SJSA1 (cell line): ENCODE measurements at regions not wholly inside any gene's neighbourhood (a gene's known extent, or its start where the extent isn't known, plus 50 kb on each side); places are given as distances from the start of the nearest gene placed in this dataset.
"Not testable (repeated sequence)": the region's sequence is repeated elsewhere in the genome, so short reads cannot be mapped to it uniquely, and the experiment has no call there.

ENCODE experiments used
- DNase-seq, 2 experiments: peaks; one replicate each; pipeline ENCODE4 v3.0.0-alpha.2; 2015 to 2020; ENCODE audit warnings: low spot score in 2 of 2, low read depth in 1 of 2
- H3K27ac ChIP-seq: fragments of 250-450 bp; sonication (Bioruptor Pico); 2 replicates; pipeline ENCODE4 v1.5.1; 2020; ENCODE audit warnings: mild to moderate bottlenecking, moderate library complexity
- H3K27me3 ChIP-seq: fragments of 250-450 bp; sonication (Bioruptor Pico); replicated peaks from 2 replicates; pipeline ENCODE4 v1.5.1; 2020; ENCODE audit warnings: mild to moderate bottlenecking, moderate library complexity
- H3K36me3 ChIP-seq: fragments of 250-450 bp; sonication (Bioruptor Pico); 2 replicates; pipeline ENCODE4 v1.5.1; 2020; ENCODE audit warnings: mild to moderate bottlenecking
- H3K4me1 ChIP-seq: fragments of 250-450 bp; sonication (Bioruptor Pico); replicated peaks from 2 replicates; pipeline ENCODE4 v1.6.1; 2021; ENCODE audit warnings: mild to moderate bottlenecking
- H3K4me3 ChIP-seq: fragments of 250-450 bp; sonication (Bioruptor Pico); 2 replicates; pipeline ENCODE4 v1.5.1; 2020; ENCODE audit warnings: mild to moderate bottlenecking
- H3K9me3 ChIP-seq: fragments of 250-450 bp; sonication (Bioruptor Pico); replicated peaks from 2 replicates; pipeline ENCODE4 v1.5.1; 2020; ENCODE audit warnings: mild to moderate bottlenecking

DNA sequence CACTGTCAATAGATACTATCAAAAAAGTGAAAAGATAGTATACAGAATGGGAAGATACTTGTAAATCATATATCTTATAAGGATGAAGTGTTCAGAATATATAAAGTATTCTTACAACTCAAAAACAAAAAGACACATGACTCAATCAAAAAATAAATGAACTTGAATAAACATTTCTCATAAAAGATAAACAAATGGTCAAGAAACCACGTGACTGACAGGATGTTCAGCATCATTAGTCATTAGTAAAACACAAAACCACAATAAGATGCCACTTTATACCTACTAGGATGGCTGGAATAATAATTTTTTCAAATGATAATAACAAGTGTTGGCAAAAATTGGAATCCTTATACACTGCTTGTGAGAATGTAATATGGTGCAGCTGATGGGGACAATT, 729.1 kb upstream of the HS3ST5 start:
- DNase-seq, result no peak
- H3K27me3 ChIP-seq, result no peaks in the 10 kb centered on the region
- H3K36me3 ChIP-seq, result no peaks in the 10 kb centered on the region
- no peaks in the 10 kb centered on the region for H3K9me3 ChIP-seq
- H3K27ac ChIP-seq, result no peak overlapping the region
- no peak overlapping the region for H3K4me3 ChIP-seq
- no peaks in the 10 kb centered on the region for H3K4me1 ChIP-seq

DNA sequence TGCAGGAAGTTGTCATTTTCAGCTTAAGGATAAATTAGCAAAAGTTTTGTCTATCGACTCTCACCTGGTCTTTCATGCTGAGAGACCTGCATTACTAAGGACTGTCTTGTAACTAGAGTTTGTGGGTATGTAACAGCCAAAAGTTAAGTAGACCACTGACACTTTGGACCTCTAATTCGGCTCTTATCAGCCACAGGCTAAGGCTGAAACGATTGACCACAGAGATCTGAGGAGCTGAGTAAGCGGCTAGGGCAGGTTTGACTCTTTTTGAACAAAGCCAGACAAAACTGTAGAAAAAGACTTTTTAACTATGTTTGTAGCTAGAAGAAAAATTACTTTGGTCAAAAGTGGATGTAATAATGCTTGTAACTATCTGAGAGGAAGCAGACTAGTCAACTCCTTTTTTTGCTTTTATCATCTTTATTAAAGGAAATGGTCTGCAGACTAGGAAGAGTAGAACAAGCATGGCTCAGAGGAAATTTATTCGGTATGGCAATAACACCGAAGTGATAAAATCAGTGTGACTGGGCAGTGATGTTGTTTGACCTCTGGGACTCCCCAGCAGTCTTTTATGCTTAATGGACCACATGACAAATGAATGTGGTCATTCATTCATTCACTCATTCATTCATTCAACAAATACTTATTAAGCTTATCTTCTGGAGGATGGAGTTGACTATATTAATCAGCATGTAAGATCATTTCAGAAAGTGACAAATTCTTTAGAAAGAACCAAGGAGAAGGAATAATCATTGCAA, 725.0 kb upstream of the HS3ST5 start:
- DNase-seq, result no peak
- no peak overlapping the region for H3K4me3 ChIP-seq
- H3K27ac ChIP-seq, result no peak overlapping the region

DNA sequence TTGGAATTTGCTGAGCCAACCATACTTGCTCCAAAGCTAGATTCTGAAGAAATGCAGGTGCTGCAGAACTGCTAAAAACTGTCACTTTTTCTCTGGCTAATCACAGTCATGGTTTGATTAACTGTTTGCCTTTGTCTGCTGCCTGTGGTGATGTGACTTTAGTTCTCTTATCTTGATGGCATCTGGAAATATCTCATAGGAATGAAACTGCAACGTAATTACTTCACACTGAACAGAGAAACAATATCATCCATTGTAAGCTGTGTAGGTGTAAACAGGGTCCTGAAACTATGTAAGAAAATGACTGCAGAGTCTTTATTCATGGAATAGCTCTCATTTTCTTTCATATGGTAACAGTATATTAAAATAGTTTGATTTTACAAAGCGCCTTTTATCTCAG, 721.9 kb upstream of the HS3ST5 start:
- no peaks in the 10 kb centered on the region for H3K4me1 ChIP-seq
- DNase-seq, result no peak
- H3K27ac ChIP-seq, result no peak overlapping the region
- H3K4me3 ChIP-seq, result no peak overlapping the region
- no peaks in the 10 kb centered on the region for H3K27me3 ChIP-seq
- no peaks in the 10 kb centered on the region for H3K36me3 ChIP-seq
- H3K9me3 ChIP-seq, result no peaks in the 10 kb centered on the region

More for the DNA sequence above, 725.0 kb upstream of the HS3ST5 start:
- H3K27me3 ChIP-seq, result no peaks in the 10 kb centered on the region
- H3K9me3 ChIP-seq, result no peaks in the 10 kb centered on the region
- H3K36me3 ChIP-seq, result no peaks in the 10 kb centered on the region
- H3K4me1 ChIP-seq, result no peaks in the 10 kb centered on the region

DNA sequence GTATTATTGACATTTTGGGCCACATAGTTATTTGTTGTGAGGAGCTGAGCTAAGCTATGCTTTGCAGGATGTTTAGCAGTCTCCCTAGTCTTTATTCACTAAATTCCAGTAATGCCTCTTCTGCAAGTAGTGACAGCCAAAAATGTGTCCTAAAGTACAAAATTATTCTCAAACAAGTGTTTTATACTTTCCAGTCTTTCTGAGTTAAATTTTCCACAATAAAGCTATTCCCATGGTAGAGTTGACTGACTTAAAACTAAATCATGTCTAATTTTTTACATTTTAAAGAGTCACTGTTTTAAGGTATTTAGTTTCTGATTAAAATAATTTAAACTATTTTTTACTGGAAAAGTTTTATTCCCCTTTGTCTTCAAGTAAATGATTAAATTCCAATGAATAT, 717.8 kb upstream of the HS3ST5 start:
- Histone ChIP-seq H3K27me3 (no peaks in the 10 kb centered on the region), H3K4me1 (no peaks in the 10 kb centered on the region), H3K27ac (no peak overlapping the region), H3K36me3 (no peaks in the 10 kb centered on the region), H3K9me3 (no peaks in the 10 kb centered on the region), H3K4me3 (no peak overlapping the region)
- no peak for DNase-seq

DNA sequence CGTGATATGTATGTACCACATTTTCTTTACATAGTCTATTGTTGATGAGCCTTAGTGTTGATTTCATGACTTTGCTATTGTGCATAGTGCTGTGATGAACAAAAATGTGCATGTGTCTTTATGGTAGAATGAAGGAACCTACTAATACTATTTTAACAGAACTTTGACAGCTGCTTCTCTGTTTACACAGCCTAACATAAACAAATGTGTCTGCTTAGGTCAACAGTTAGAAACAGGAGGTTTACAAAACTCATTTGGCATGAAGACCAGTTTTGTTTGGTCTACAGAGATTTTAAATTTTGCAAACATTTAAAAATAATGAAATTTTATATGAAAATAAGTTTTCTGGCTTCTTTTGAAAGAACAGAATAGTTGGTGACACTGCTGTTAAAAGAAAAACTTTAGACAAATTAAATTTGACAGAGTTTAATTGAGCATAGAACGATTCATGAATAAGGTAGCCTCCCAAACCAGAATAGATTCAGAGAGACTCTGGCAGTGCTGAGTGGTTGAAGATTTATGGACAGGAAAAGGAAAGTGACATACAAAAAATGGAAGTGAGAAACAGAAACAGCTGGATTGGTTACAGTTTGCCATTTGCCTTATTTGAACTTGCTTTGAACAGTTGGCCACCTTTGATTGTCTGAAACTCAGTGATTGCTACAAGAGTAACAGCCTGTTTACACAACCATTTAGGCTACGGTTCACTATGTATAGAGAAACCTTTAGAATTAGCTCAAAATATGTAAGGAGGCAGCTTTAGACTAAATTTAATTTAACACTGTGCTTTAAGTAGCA, 715.8 kb upstream of the HS3ST5 start:
- Histone ChIP-seq H3K4me3 (no peak overlapping the region), H3K36me3 (no peaks in the 10 kb centered on the region), H3K4me1 (no peaks in the 10 kb centered on the region), H3K27me3 (no peaks in the 10 kb centered on the region), H3K9me3 (no peaks in the 10 kb centered on the region), H3K27ac (no peak overlapping the region)
- DNase-seq, result no peak

DNA sequence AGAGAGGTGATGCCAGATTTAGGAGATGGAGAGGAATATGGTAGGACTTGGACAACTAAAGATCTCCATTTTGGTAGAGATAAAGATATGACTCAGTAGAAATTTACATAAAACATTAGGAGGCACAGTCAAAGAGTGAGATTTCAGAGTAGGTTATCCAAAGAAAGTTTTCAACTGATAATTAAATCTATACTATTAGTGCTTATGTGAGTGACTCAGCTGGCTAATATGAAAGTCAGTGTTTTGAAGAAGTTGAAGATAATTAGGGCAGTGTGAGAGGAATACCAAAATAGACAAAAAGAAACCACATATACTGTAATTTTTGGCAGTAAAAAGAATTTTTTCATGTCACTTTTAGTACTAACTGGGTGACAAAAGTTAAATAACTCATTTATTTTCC, 712.8 kb upstream of the HS3ST5 start:
- no peaks in the 10 kb centered on the region for H3K4me1 ChIP-seq
- DNase-seq, result no peak
- no peaks in the 10 kb centered on the region for H3K9me3 ChIP-seq
- H3K27me3 ChIP-seq, result no peaks in the 10 kb centered on the region
- H3K27ac ChIP-seq, result no peak overlapping the region
- no peaks in the 10 kb centered on the region for H3K36me3 ChIP-seq
- no peak overlapping the region for H3K4me3 ChIP-seq

DNA sequence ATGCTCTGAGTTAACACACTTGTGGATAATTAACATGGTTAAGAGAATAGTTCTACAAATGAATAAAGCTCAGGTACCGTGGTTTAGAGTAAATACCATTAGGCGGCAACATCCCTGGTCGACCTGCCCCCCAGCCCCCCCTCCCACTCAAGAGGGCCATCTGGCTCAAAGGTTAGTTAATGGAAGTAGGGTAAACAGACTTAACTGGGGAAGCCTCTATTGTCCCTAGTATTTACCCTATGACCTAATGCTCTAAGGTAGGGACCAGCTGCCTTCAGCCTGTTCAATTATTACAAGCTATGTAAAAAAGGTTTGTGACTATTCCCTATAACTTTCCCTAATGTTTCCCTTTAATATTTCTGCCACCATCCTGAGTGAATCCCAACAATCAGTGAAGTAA, 711.4 kb upstream of the HS3ST5 start:
- not testable (repeated sequence) for H3K36me3 ChIP-seq, H3K9me3 ChIP-seq, H3K4me3 ChIP-seq, H3K4me1 ChIP-seq, H3K27ac ChIP-seq, H3K27me3 ChIP-seq, DNase-seq

DNA sequence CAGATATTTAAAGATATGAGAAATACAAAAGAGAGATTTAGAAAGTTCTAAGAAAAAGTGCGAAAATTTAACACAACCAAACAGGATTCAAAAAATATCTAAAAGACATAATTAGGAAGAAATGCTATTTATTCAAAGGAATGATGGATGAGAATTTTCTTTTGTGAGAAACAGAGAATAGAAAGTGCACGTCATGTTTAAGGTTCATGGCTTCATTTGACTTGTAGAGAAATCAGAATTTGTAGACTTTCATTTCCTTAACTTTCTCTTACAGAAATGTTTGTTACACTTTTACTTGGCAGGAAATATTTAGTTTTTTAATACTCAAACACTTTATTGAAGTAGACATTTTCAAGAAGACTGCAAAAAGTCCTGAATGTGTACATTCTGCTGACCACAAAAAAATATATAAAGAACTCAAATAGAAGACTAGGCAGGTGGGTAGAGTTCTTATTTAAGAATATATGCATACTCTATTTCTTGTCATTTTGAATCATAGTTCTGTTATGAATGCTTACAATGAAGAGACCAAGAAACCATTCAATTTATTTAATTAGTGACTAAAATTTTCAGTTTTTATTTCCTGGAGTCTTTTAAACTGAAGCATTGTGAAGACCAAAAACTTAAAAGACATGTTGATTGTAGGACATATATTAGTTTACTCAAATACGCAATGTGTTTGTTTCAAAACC, 710.5 kb upstream of the HS3ST5 start:
- no peak overlapping the region for H3K27ac ChIP-seq
- H3K9me3 ChIP-seq, result no peaks in the 10 kb centered on the region
- H3K36me3 ChIP-seq, result no peaks in the 10 kb centered on the region
- no peaks in the 10 kb centered on the region for H3K27me3 ChIP-seq
- no peak overlapping the region for H3K4me3 ChIP-seq
- DNase-seq, result no peak
- no peaks in the 10 kb centered on the region for H3K4me1 ChIP-seq

DNA sequence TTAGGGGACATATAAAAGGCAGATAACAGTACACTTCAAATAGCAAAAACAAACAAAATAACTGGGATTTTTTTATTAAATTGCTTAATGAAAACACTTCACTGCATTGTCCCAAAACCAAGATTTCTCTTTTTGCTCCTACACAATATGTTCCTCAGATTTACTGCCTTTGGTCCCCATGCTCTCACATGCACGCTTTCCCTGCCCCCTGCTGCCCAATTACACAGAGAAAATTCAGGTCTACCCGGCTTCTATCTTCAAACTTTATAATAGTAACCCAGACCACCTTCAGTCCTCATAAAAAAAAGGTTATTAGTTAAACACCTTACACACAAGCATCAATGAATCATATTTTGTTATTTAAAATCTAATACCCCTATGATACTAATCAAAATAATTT, 673.8 kb upstream of the HS3ST5 start:
- H3K4me1 ChIP-seq, result no peaks in the 10 kb centered on the region
- DNase-seq, result no peak
- H3K9me3 ChIP-seq, result no peaks in the 10 kb centered on the region
- no peak overlapping the region for H3K27ac ChIP-seq
- no peaks in the 10 kb centered on the region for H3K36me3 ChIP-seq
- H3K27me3 ChIP-seq, result no peaks in the 10 kb centered on the region
- H3K4me3 ChIP-seq, result no peak overlapping the region

DNA sequence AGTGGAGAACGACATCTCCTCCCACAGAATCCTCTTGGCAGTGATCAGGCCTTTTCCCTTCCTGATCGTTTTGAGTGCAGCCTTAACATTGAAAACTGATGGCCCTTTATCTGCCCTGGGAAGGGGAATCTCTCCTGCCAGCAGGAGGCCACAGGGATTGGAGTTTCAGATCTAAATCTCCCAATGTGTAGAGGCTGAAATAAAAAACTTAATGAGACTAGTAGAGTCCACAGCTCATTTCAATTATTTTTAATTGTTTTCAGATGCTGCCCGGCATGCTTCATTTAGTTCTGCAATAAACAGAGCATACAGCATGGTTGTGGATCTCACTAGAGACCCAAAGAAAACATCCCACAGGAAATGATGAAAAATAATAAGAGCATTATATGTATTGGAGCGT, 662.2 kb upstream of the HS3ST5 start:
- DNase-seq, result no peak
- Histone ChIP-seq H3K4me3 (no peak overlapping the region), H3K27ac (no peak overlapping the region), H3K36me3 (no peaks in the 10 kb centered on the region), H3K27me3 (no peaks in the 10 kb centered on the region), H3K9me3 (no peaks in the 10 kb centered on the region), H3K4me1 (no peaks in the 10 kb centered on the region)

DNA sequence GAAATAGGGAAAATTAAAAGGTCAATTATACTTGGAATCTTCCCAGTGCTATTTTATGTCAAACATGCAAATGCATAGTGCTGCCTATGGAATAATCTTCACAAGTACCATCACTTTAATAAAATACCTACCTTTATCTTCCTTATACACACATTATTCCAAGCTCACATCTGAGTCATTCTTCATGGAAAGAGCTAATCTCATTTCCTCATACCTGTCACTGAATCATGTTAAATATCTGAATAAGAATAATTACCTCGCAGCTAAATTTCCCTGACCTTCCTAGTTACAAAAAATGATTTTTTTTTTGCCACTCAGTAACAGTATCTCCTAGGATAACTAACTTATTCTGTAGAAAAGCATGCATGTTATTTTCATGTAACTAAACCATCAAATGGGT, 661.4 kb upstream of the HS3ST5 start:
- H3K36me3 ChIP-seq, result no peaks in the 10 kb centered on the region
- no peaks in the 10 kb centered on the region for H3K9me3 ChIP-seq
- no peaks in the 10 kb centered on the region for H3K4me1 ChIP-seq
- H3K27me3 ChIP-seq, result no peaks in the 10 kb centered on the region
- H3K27ac ChIP-seq, result no peak overlapping the region
- no peak for DNase-seq
- H3K4me3 ChIP-seq, result no peak overlapping the region

DNA sequence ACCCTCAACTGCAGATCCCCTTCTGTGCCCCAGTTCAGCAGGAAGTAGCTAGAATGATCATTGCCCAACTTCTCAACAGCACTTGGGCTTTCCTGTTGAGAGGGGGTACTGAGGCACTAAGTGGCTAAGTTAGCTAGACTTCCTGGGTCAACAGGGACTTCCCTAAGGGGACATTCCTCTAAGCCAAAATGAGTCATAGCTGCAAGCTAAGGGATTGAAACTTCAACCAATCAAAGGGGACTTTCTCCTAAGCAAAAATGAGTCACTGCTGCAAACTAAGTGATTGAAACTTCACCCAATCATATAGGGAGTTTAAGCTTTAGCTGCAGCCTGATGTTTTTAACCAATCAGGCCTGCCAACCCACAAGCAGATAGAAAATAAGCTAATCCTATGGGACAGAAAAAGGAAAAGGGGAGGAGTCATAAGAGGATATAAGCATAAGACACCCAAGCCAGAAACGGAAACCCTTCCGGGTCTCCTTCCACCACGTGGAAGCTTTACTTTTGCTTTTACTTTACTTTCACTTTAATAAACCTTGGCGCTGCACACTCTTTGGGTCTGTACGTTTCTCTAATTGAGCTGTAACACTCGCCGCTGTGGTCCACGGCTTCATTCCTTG, 659.0 kb upstream of the HS3ST5 start:
- Histone ChIP-seq H3K9me3 (no peaks in the 10 kb centered on the region), H3K36me3 (no peaks in the 10 kb centered on the region), H3K27ac (no peak overlapping the region), H3K4me3 (no peak overlapping the region), H3K4me1 (no peaks in the 10 kb centered on the region), H3K27me3 (no peaks in the 10 kb centered on the region)
- no peak for DNase-seq

DNA sequence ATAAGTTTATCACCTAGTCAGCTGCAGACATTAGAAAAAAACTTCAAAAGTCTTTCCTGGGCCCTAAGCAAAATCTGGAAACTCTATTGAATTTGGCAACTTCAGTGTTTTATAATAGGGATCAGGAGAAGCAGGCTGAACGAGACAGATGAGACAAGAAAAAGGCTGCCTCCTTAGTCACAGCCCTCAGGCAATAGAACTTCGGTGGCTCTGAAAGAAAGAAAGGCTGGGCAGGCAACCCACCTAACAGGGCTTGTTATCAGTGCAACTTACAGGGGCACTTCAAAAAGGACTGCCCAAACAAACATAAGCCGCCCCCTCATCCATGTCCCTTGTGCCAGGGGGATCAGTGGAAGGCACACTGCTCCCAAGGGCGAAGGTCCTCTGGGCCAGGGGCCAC, 657.9 kb upstream of the HS3ST5 start:
- H3K27ac ChIP-seq, result no peak overlapping the region
- H3K27me3 ChIP-seq, result no peaks in the 10 kb centered on the region
- no peak overlapping the region for H3K4me3 ChIP-seq
- no peaks in the 10 kb centered on the region for H3K9me3 ChIP-seq
- no peaks in the 10 kb centered on the region for H3K36me3 ChIP-seq
- H3K4me1 ChIP-seq, result no peaks in the 10 kb centered on the region
- DNase-seq, result no peak

DNA sequence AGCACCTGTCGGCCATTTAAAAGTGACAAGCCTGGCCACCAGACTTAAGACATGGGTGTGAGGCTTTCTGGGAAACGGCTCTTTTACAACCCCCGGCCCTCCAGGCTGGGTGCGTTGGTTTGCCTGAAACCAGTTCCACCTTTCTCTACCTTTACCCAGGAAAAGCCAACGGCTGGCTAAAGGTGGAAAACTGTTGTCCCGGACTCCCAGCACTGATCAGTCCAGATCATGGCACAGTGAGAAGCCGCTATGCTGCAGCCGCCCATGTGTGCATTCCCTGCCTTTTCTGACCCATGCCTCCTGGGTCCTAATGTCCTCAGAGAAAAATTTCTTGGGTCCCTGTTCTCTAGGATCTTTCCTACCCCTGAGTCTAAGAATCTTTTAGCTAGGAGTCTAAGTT, 655.7 kb upstream of the HS3ST5 start:
- H3K4me1 ChIP-seq, result no peaks in the 10 kb centered on the region
- no peak overlapping the region for H3K27ac ChIP-seq
- no peaks in the 10 kb centered on the region for H3K9me3 ChIP-seq
- H3K36me3 ChIP-seq, result no peaks in the 10 kb centered on the region
- no peak for DNase-seq
- H3K4me3 ChIP-seq, result no peak overlapping the region
- H3K27me3 ChIP-seq, result no peaks in the 10 kb centered on the region
